NCI-H146 treated with DMSO at 0.1 percent for 48 hours (cell line): ENCODE measurements at regions not wholly inside any gene's neighbourhood (a gene's known extent, or its start where the extent isn't known, plus 50 kb on each side); places are given as distances from the start of the nearest gene placed in this dataset.

Source experiments
- DNase-seq: peaks from one replicate; lab custom pipeline; 2025; ENCODE audit not compliant: unreplicated experiment; lab: John Stamatoyannopoulos, UW

DNA sequence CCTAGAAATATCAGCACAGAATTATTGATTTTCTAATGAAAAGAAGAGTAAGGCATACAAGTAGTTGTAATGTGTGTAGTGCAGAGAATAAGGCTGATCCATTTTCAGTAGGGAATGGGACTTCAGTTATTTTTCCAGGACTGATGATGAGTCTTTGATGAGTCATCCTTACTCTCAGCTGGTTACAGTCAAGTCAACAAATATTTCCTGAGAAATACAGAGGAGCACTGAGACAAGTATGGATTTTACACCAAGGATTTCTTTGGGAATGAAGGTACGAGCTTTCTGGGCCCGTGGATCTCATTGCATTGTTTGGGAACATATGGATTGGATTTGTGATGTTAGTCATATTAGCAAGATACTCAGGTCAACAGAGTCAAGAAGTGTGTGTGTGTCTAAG is 502.7 kb downstream of the FGF9 start:
- DNase-seq: no peak

DNA sequence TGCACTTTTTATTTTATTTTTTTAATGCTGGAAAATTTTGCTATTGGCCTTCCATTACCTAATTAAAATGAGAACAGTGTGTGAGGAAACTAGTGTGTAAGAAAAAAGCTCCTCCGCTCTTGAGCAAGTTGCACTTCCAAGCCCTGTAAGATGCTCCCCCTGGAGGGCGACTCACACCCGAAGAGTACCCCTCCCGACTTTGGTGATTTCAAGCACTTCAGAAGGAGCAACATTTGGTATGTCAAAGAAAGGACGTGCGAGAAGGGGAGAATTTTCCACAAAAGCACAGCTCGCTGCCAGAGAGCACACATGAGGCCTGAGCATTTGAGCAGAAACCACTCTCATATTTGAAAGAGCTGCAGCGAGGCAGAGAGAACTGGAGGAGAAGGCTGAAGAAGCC is 504.4 kb downstream of the FGF9 start:
- DNase-seq: no peak

DNA sequence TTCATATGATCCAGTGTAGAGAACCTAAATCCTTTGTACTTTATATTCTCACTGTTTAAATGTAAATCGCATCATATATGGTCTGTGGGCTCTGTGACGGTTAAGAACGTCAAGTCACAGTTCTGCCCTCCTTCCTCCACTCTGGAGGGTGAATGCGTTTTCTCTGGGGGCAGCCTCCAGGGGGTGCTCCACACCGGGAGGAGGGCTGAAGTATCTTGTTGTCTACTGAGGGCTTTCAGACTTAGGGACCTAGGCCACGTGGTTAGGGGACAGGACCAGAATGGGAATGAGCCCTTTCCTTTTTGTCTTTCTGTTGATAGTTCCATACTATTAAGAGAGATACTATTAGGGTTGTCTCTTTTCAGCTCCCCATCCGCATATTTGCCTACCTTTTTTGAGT is 504.9 kb downstream of the FGF9 start:
- DNase-seq: no peak

DNA sequence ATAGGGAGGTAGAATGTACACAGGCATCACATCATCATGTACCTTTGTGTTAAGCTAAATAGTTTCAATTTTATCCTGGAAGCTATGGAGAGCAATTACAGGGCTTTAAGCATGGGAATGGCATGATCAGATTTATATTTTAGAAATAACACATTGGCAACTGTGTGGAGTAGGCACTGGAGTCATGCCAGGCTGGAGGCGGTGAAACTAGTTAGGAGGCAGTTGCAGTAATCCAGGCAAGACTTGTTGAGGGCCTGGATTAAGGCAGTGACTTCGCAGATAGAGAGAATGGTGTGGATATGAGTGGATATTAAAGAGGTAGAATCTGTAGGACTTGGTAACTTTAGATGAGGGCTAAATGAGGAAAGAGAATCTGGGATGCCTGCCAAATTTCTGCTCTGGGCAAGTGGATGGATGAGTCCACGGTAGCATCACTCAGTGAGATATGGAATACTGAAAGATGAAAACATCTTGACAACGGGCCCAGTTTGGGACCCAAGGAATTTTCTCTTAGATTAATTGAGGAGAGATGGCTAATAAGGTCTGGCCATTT is 506.2 kb downstream of the FGF9 start:
- no peak for DNase-seq

DNA sequence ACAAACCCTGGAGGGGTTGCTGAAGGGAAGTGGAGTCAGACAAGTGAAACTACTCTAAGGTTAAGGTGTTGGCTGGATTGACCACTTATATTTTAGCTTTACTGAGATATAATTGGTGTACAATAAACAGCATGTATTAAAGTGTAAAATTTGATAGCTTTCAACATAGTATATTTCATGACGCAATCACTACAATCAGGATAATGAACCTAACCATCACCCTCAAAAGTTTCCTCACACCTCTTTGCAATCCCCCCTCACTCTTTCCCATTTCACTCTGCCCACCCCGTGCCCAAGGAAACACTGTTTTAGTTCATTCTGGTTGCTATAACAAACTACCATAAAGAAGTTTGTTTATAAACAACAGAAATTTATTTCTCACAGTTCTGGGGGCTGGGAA is 508.0 kb downstream of the FGF9 start:
- DNase-seq: no peak

DNA sequence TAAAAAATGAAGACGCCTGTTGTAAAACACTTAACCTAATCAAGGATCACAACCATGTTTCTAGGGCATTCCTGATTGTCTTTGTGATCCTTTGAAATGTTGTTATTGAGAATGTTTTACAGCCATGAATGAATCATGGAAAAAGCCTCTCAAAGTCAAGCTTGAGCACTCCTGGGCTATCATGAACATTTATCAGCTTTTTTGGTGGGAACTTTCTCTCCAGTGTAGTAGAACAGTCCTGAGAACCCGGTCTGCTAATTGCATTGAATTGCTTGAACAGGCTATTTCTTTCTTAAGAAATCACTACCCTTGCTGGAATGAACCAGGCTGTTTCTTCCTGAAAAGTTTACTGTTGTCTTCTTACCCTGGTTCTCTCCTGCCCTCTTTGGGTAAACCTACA is 516.5 kb downstream of the FGF9 start:
- no peak for DNase-seq

DNA sequence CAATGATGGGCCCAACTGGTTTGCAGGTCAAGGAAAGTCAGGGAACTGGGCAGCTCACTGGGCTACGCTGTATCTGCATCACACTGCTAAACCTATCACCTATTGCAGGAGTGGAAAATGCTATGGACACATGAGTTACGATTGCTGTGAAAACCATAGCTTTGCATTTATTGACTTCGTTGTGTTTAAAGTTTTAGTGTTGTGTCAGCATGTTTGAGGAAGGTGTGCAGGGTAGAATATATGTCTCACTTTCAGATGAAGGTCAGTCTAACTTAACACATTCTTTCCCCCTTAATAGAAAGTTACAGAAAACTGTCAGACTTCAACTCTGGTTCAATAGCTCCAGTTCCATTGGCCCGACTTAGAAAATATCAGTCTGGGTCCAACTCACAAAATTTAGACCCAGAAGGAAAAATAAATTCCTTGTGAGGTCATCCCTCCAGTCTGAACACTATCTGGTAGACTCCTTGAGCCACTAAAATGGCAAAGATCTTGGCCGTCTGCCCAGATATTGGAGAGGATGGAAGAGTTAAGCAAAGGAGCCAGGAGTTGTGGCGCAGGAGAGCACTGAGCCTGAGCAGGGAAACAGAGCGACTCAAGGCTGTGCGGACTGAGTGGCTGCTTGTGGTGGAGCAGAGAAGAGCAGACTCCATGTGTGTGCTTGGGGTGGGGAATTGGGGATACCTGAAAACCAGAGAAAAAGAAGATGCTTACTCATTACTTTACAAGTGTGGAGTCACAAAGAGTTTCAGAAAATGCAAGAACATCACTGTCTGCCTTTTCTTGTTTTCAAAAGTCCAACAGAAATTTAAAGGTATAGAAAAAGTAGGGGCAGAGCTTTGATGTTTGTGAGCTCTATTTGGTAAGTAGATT is 518.5 kb downstream of the FGF9 start:
- DNase-seq: no peak

DNA sequence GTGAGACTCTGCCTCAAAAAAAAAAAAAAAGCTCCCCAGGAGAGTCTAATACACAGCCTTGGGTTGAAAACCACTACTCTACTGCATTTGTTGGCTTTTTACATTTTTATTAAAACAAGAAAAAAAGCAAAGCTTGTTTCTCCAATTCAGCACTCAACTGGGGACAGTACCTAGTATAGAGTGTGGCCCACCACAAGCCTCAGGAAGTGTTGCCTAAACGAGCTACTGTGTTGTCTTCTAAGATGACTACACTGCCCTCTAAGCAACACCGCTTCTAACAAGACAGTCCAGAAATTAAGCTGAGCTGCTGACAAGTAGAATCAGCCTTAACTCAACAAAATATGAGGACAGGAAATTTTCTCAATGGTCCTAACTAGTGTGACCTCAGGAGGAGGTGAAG is 522.2 kb downstream of the FGF9 start:
- DNase-seq: no peak

DNA sequence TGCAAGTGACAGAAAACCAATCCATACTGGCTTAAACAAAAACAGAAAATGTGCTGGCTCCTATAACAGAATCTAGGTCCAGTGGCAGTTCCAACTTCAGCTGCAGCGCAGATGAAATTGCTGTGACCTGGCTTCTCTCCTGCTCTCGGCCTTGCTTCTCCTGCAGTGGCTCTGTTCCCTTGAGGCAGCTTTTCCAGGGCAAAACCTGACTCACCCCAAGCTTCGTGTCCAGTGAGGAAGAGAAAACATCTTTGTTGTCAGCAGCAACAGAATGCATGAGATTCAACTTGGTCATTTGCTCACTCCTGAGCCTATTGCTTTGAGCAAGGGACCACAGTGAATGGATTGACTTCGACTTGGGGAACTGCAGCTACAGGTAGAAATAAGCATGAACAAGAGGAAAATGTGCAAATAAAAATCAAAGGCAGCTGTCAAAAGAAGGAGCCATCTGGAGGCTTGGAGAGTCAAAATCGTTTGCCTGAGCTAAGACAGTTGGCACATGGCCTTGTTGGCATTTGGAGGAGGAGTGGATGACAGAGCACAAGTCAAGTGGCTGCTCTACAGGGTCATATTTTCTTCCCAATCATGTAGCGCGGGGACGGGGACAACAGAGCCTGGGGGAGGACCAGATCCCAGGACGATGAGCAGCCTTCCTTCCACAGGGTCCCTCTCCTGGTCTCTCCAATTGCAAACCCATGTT is 523.4 kb downstream of the FGF9 start:
- DNase-seq: no peak

DNA sequence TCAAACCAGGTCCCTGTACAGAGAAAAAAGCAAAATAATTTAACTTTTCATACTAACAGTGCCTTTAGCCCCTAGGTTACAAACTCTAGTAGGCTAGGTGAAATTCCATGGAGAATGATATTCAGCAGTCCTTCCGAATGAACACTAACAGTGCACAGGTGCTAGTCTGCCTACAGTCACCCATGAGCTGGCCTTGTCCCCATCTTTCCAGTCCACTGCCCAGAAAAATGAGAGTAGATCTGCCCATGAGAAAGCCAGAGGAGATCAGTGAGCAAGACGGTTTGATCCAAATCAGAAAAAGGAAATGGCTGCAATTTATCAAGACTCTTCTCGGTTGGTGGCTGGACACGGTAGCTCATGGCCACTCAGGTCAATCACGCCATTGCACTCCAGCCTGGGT is 524.9 kb downstream of the FGF9 start:
- DNase-seq: no peak

DNA sequence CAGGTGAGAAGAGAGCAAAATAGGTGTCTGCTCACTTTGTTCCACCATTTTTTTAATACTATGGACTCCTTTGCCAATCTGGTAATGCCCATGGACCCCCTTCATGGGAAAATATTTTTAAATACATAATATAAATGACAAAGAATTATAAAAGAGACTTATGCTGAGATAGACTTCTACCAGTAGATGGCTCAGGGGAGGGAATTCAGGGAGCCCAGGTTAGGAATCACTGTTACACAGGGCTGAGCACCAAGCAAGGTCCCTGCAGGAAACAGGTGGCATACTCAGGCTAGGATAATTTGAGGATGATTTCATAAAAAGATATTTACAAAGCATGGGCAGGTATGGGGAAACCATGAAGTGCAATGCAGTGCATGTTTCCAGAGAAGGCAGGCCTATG is 525.9 kb downstream of the FGF9 start:
- DNase-seq: no peak

DNA sequence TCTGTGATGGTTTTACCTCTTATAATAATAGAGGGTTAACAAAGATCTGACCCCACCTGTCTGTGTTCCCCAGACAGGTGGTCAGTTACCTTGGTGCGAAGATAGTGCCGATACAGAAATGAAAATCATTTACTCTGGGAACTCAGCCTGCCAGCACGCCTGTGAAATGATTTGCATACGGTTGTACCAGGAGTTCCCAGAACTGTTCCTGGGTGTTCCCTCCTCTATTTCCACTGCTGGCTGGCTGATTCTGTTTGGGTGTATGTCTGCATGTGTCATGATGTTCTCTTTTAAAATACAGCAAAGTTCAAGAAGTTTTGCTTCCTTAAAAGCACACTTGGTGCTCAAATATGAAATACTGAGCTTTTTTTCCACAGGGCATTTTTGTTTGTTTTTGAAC is 527.1 kb downstream of the FGF9 start:
- DNase-seq: no peak

DNA sequence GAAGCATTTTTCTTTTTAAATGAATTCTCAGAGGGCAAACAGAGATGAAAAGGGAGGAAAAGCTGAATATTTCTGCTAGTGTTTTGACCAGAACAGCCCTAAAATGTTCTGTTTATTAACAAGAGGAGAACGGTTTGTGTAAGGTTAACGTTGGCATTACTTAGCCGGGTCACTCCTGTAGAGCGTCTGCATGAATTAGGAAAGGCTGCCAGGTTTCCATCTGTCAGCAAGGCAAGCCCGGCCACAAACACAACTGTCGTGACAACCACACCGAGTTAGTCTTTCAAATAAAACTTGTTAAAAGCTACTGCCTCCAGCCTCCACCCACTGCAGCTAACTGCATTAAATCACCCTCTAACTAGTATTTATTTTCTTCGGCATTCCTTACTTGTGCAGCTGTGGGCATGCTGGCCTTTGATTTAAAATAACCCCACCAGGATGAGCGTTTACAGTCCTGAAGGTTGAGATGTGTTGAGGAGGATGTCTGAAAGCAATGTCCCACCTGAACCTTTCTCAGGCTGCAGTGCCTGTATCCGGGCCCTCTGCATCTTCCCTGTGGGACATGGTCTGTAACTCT is 527.9 kb downstream of the FGF9 start:
- DNase-seq: no peak

DNA sequence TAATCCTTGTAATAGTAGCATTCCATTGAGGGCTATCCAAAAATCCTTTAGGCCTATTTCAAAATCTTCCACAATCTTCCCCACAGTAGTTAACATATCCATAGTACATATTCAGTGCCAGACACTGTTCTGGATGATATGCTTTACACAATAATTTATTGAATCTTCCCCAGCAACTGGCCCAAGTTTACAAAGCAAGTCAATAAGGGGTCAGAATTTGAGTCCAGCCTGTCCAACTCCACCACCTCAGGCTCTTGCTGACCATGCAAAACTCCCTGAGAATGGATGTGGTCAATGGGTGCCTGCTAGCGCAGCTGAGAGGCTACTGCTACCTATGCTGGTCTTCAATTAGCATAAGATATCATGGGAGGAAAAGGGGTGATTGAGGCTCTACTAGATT is 529.6 kb downstream of the FGF9 start:
- DNase-seq: no peak

DNA sequence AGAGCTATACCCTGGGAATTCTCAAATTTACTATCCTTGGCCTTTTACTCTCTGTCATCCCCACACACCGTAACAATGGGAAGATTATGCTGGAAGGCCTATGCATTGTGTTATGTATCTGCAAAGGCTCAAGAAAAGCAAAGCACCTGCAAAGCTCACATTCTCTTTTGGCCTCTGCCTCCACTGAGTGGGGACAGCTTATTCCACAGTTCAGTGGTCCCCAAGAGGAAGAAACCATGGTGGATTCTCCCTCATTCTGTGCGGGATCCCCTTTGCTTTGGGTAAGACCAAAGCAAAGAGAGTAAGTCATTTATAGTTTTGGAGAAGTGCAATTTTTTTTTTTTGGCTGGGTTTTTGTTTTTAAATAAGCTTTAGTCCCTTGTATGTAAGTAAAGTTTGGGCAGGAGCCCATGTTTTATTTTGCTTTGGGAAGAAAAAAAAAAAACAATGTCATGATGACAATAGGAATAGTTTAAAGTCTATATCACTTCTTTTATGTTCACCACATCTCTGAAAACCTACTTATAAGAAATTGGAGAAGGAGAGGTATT is 530.6 kb downstream of the FGF9 start:
- no peak for DNase-seq

DNA sequence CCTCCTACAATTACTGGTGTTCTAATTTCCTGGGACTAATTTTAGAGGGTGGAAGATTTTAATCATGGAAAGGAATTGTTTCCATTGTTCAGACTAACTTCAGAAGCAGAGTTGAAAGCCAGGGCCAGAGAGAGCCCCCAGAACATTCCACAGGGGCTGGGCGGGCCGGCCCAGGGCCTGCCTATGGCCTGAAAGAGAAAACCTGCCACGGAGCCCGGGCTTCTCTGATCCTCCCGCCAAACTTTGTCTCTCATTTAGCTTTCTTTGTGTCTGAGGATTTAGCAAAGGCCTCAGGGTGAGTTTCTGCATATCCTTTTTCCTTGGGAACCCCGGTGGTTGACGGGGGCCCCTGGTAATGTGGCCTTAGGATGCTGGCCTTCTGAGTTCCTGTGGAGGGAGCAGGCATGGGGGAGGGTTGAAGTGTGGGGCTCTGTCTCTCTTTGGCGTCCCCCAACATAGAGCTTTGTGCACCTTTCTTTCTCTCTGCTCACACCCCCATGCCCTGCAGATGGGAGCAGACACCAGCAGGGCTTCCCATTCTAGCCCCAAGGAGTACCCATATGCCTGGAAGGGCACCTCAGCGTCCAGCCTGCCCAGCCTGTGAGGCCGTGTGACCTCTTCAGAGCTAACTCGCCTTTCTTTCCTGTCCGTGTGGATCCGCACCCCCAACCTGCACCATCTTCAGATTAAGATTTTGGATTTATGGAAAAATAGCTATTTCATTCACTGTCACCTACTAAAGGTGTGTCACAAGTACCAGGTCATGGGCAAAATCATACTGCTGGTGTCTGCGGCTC is 539.5 kb downstream of the FGF9 start:
- DNase-seq: no peak

DNA sequence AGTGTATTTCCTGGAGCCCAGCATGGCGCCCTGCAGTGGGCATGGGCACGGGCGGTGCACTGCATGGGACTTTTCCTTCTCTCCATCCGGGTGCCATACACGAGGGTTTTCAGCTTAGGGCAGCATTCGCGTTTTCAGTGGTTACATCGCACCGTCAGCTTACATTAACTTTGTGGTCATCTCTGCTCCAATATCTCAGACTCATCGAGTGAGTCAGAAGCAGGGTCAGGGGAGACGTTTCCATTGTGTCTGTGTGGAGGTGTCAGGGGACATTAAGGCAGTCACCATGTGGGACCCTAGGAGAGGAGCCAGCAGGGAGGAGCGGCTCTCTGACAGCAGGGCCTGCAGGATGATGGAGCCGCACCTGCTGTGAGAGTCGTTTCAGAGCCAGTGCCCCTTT is 541.0 kb downstream of the FGF9 start:
- DNase-seq: no peak

DNA sequence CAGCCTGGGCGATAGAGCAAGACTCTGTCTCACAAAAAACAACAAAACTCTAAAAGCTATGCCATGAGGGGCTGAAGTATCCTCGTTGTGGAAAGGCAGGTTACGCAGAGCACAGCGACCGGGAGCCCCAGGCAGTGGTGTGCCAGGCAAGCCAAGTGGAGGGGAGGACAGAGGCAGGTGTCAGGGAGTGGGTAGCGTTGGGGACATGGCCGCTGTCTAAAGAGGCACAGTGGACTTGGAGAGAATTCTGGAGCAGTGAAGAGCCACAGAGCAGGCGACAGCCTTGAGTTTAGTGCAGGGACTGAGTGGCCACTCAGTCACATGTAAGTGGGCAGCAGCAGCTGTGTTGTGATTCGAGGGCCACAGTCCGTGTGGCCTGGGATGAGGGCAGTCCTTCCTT is 541.7 kb downstream of the FGF9 start:
- DNase-seq: no peak

DNA sequence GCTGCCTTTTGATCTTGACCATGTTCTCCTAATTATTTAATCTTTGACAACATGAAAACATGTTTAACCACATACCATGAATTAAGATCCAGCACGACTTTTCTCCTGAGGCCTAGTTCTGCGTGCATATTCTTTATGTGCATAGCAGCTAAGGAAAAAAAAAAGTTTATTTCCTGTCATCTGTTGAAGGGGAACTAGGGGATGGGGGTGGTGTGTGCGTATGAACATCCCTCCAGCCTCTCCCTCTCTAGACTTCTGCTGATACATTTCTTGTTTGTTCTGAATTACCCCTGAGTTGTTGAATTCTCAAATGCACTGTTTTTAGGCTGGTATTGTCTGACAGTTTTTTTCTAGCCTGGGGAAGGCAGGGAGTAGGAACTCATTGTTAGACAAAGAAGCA is 543.3 kb downstream of the FGF9 start:
- DNase-seq: no peak

DNA sequence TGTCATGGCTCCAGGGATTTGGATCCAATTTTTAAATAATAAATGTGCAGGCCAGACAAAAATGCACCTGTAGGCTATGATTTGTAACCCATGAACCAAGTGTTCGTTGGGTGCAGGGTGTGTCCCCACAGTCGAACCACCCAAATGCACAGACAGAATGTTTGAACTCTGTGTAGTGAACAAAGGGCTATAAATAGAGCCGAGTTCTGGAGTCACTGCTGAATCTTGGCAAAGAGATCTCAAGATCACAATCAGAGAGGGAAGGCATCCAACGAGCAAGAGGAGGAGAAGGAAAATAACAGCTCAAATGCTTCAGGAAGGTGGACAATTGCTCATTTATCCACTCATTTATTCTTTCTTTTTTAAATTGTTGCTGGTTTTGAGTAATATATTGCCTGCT is 547.9 kb downstream of the FGF9 start:
- DNase-seq: no peak

DNA sequence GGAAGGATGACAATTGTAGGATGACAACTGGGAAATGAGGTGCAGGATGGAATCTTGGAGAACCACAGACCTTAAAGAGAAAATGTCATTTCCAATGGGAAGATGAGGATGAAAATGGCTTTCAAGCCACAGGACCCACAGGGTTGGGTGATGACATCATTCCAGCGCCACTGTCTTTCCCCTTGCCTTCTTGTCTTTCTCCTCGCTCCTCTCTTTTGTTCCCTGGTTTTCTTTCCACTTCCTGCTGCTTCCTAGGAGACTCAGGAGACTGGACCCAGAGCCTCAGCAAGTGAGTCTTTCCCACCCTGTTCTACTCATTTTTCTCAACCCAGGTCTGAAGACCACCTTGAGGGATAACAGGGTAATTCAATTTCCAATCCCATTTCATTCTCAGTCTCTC is 548.8 kb downstream of the FGF9 start:
- no peak for DNase-seq
